ENCODE measurements at regions not wholly inside any gene's neighbourhood (a gene's known extent, or its start where the extent isn't known, plus 50 kb on each side); places are given as distances from the start of the nearest gene placed in this dataset.
A peak's percentile ranks its signal among the peaks of the same experiment; 100 is the strongest.

DNA sequence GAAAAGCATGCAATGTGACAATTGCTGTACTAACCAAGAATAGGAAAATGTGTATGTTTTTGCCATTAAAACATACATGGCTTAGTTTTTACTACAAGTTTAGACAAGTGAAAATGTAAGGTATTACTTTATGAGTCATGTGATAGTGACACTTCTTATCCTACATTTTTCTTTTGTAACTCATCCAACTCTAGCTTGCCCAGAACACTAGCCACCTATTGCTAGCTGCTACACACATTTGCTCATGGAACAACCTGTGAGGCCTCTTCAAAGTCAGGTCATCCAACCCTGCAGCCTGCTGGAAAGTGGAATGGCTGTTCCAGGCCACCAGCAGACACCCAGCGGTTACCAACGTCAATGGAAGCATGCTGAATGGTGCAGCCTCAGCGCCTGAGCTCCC, 1043.9 kb downstream of the TMEM182 start (continued):
- TF ChIP-seq, protein P1, sequence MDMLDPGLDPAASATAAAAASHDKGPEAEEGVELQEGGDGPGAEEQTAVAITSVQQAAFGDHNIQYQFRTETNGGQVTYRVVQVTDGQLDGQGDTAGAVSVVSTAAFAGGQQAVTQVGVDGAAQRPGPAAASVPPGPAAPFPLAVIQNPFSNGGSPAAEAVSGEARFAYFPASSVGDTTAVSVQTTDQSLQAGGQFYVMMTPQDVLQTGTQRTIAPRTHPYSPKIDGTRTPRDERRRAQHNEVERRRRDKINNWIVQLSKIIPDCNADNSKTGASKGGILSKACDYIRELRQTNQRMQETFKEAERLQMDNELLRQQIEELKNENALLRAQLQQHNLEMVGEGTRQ (IDR thresholded peaks at IDR 0.05; ENCODE audit: low read depth, low read length): no peak
- TF ChIP-seq, protein P1 (CRISPR knock-in tag; IDR thresholded peaks at IDR 0.05; ENCODE audit: borderline replicate concordance): no peak
- TF ChIP-seq ZNF350 (CRISPR knock-in tag; IDR thresholded peaks at IDR 0.05; ENCODE audit: borderline replicate concordance, low read depth) (no peak), JARID2 (CRISPR knock-in tag; IDR thresholded peaks at IDR 0.05; ENCODE audit: insufficient replicate concordance) (no peak), ZNF766 (CRISPR knock-in tag; IDR thresholded peaks at IDR 0.05; ENCODE audit: borderline replicate concordance) (no peak), SRSF4 (IDR thresholded peaks at IDR 0.05; ENCODE audit: low read depth, low read length, poor library complexity, severe bottlenecking) (no peak), ARHGAP35 (CRISPR knock-in tag; IDR thresholded peaks at IDR 0.05; ENCODE audit: borderline replicate concordance) (no peak), ZNF652 (CRISPR knock-in tag; IDR thresholded peaks at IDR 0.05; ENCODE audit: borderline replicate concordance, low read depth) (no peak), ZFP1 (CRISPR knock-in tag; IDR thresholded peaks at IDR 0.05) (no peak), KLF6 (CRISPR knock-in tag; IDR thresholded peaks at IDR 0.05) (no peak)
- TF ChIP-seq, protein P2, sequence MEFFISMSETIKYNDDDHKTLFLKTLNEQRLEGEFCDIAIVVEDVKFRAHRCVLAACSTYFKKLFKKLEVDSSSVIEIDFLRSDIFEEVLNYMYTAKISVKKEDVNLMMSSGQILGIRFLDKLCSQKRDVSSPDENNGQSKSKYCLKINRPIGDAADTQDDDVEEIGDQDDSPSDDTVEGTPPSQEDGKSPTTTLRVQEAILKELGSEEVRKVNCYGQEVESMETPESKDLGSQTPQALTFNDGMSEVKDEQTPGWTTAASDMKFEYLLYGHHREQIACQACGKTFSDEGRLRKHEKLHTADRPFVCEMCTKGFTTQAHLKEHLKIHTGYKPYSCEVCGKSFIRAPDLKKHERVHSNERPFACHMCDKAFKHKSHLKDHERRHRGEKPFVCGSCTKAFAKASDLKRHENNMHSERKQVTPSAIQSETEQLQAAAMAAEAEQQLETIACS (CRISPR knock-in tag; IDR thresholded peaks at IDR 0.05): no peak

DNA sequence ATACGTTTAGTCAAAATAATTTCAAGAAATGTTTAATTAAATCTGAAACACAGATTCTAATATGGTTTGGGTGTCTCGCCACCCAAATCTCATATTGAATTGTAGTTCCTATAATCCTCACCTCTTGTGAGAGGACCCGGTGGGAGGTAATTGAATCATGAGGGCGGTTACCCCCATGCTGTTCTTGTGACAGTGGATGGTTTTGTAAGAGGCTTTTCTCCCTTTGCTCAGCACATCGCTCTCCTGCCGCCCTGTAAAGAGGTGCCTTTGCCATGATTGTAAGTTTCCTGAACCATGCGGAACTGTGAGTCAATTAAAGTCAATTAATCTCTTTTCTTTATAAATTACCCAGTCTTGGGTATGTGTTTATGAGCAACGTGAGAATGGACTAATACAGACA, 1045.1 kb upstream of the POU3F3 start:
- Histone ChIP-seq H2AFZ (ENCODE audit: low read length) (no peak overlapping the region), H3K79me2 (ENCODE audit: insufficient read depth, low read length) (no peaks in the 10 kb centered on the region), H3K4me2 (ENCODE audit: low read depth, low read length) (0 out of 2 replicates have a peak overlapping the region, but pooled peaks have one; percentile 9), H3K9me3 (ENCODE audit: low read length) (peaks cover 25% of the 10 kb centered on the region), H3K27ac (ENCODE audit: extremely low read length, insufficient read depth, low read length) (no peak overlapping the region), H3K36me3 (replicated peaks in 1 of 2; ENCODE audit: control insufficient read depth in 1 of 2, insufficient read depth in 2 of 2, low read length in 2 of 2) (no peaks in the 10 kb centered on the region), H3K9ac (ENCODE audit: insufficient read depth, low read depth, low read length) (no peak overlapping the region), H4K20me1 (ENCODE audit: insufficient read depth, low read length) (no peaks in the 10 kb centered on the region), H3K4me3 (replicated peaks in 1 of 3; ENCODE audit: insufficient read depth in 1 of 3, low read depth in 2 of 3, low read length in 3 of 3) (no peak overlapping the region), H3K27me3 (ENCODE audit: control insufficient read depth in 1 of 2, insufficient read depth in 2 of 2, low read length in 2 of 2) (no peaks in the 10 kb centered on the region), H3K4me1 (ENCODE audit: insufficient read depth, low read length) (peaks cover 7% of the 10 kb centered on the region; the same call in 1 of the 2 replicates)
- ATAC-seq (no peak), DNase-seq (ENCODE audit: low spot score) (no peak), FAIRE-seq (no peak)
- in situ Hi-C loops (cut with HindIII; ENCODE audit: extremely low pct_ligation_motif_present, low pct_unique_long_range_greater_than_20kb): no loop called here
- CTCF ChIA-PET (ENCODE audit: low intra/inter-chr PET ratio, low total read pairs): no interaction called here
- POLR2A ChIA-PET: no interaction called here
- intact Hi-C loops (cut with micrococcal nuclease; ENCODE audit: unreplicated experiment): no loop called here
- 35% methylated on average over 8 of the region's 8 CpGs for WGBS (ENCODE audit: low lambda C conversion rate)
- BruUV-seq (replicated peaks): no TSS peak
- TF ChIP-seq ZNF251 (CRISPR knock-in tag; IDR thresholded peaks at IDR 0.05): no peak
- TF ChIP-seq, protein P3, sequence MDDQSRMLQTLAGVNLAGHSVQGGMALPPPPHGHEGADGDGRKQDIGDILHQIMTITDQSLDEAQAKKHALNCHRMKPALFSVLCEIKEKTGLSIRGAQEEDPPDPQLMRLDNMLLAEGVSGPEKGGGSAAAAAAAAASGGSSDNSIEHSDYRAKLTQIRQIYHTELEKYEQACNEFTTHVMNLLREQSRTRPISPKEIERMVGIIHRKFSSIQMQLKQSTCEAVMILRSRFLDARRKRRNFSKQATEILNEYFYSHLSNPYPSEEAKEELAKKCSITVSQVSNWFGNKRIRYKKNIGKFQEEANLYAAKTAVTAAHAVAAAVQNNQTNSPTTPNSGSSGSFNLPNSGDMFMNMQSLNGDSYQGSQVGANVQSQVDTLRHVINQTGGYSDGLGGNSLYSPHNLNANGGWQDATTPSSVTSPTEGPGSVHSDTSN (CRISPR knock-in tag; IDR thresholded peaks at IDR 0.05; ENCODE audit: borderline replicate concordance): no peak
- no peak for TF ChIP-seq ARNT (IDR thresholded peaks at IDR 0.05)
- no peak for TF ChIP-seq GTF3A (CRISPR knock-in tag; conservative IDR thresholded peaks at IDR 0.05)
- no peak for TF ChIP-seq ZNF614 (CRISPR knock-in tag; IDR thresholded peaks at IDR 0.05; ENCODE audit: borderline replicate concordance)
- TF ChIP-seq, protein P4, sequence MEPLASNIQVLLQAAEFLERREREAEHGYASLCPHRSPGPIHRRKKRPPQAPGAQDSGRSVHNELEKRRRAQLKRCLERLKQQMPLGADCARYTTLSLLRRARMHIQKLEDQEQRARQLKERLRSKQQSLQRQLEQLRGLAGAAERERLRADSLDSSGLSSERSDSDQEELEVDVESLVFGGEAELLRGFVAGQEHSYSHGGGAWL (CRISPR knock-in tag; IDR thresholded peaks at IDR 0.05): no peak
- no peak for TF ChIP-seq ZNF256 (CRISPR knock-in tag; conservative IDR thresholded peaks at IDR 0.05)
- TF ChIP-seq, protein P5, sequence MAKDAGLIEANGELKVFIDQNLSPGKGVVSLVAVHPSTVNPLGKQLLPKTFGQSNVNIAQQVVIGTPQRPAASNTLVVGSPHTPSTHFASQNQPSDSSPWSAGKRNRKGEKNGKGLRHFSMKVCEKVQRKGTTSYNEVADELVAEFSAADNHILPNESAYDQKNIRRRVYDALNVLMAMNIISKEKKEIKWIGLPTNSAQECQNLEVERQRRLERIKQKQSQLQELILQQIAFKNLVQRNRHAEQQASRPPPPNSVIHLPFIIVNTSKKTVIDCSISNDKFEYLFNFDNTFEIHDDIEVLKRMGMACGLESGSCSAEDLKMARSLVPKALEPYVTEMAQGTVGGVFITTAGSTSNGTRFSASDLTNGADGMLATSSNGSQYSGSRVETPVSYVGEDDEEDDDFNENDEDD (CRISPR knock-in tag; IDR thresholded peaks at IDR 0.05; ENCODE audit: borderline replicate concordance): no peak
- TF ChIP-seq RBFOX2 (IDR thresholded peaks at IDR 0.05; ENCODE audit: low read depth, low read length): no peak

Measured in HepG2 (cell line).